Activated CD4-positive, alpha-beta T cell treated with anti-CD3 and anti-CD28 coated beads, Interleukin-2, amount 10 ng/mL, durations not matched to agents 7 days and 5 days (primary cell): ENCODE measurements at regions not wholly inside any gene's neighbourhood (a gene's known extent, or its start where the extent isn't known, plus 50 kb on each side); places are given as distances from the start of the nearest gene placed in this dataset.
"Not testable (repeated sequence)": the region's sequence is repeated elsewhere in the genome, so short reads cannot be mapped to it uniquely, and the experiment has no call there.

Source experiments
- CTCF ChIA-PET: fragments of 350-600 bp; sonication (Branson Sonifier 250); formaldehyde crosslinking; loops from one replicate; lab custom pipeline; 2021; ENCODE audit warnings: antibody characterized with exemption; lab: Charles Lee
- POLR2A ChIA-PET: fragments of 350-600 bp; sonication (Branson Sonifier 250); formaldehyde crosslinking; loops from one replicate; lab custom pipeline; 2021; ENCODE audit warnings: antibody characterized with exemption; lab: Charles Lee
- DNase-seq: peaks from one replicate; pipeline ENCODE4 v3.0.0-alpha.2; 2020
- H3K27ac Mint-ChIP-seq: one replicate; pipeline ENCODE4 v1.8.0; 2021; ENCODE audit warnings: mild to moderate bottlenecking, moderate library complexity, mixed read lengths
- H3K27me3 Mint-ChIP-seq: one replicate; pipeline ENCODE4 v1.8.0; 2021; ENCODE audit warnings: mixed read lengths
- H3K36me3 Mint-ChIP-seq: one replicate; pipeline ENCODE4 v1.8.0; 2021; ENCODE audit warnings: low read depth, mixed read lengths
- H3K4me1 Mint-ChIP-seq: one replicate; pipeline ENCODE4 v1.8.0; 2021; ENCODE audit warnings: mixed read lengths
- H3K4me3 Mint-ChIP-seq: one replicate; pipeline ENCODE4 v1.8.0; 2021; ENCODE audit warnings: mild to moderate bottlenecking, moderate library complexity, mixed read lengths
- H3K9me3 Mint-ChIP-seq: one replicate; pipeline ENCODE4 v1.8.0; 2021; ENCODE audit warnings: mixed read lengths

GRCh38 chr2:231869704-231870103 is 56.5 kb downstream of the NPPC start:
- Mint-ChIP-seq H3K27me3 (peaks cover 17% of the 10 kb centered on the region), H3K4me1 (no peaks in the 10 kb centered on the region), H3K27ac (no peak overlapping the region), H3K9me3 (no peaks in the 10 kb centered on the region), H3K4me3 (no peak overlapping the region), H3K36me3 (no peaks in the 10 kb centered on the region)
- ChIA-PET CTCF (no interaction called here), POLR2A (no interaction called here)
- no peak for DNase-seq

GRCh38 chr2:231869016-231869415 is 57.2 kb downstream of the NPPC start:
- CTCF ChIA-PET, H3K9me3 Mint-ChIP-seq, POLR2A ChIA-PET, H3K27ac Mint-ChIP-seq, H3K36me3 Mint-ChIP-seq, DNase-seq, H3K4me3 Mint-ChIP-seq, H3K4me1 Mint-ChIP-seq: not testable (repeated sequence)
- peaks cover 17% of the 10 kb centered on the region for H3K27me3 Mint-ChIP-seq

DNA sequence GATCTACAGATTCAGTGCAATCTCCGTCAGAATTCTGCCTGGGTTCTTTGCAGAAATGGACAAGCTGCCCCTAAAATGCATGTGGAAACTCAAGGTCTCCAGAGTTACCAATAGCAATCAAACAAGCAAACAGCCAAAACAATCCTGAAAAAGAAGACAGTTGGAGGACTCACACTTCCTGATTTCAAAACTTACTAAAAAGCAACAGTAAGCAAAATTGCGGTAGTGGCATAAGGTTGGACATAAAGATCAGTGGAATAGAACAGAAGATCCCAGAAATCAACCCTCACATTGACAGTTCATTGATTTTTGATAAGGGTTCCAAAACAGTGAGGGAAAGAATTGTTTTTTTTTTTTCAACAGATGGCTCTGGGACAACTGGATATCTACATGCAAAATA is 59.7 kb downstream of the NPPC start:
- H3K4me3 Mint-ChIP-seq: no peak overlapping the region
- ChIA-PET CTCF (no interaction called here), POLR2A (no interaction called here)
- peaks cover 12% of the 10 kb centered on the region for H3K27me3 Mint-ChIP-seq
- no peaks in the 10 kb centered on the region for H3K4me1 Mint-ChIP-seq
- H3K27ac Mint-ChIP-seq: no peak overlapping the region
- no peaks in the 10 kb centered on the region for H3K9me3 Mint-ChIP-seq
- DNase-seq: no peak
- H3K36me3 Mint-ChIP-seq: no peaks in the 10 kb centered on the region

DNA sequence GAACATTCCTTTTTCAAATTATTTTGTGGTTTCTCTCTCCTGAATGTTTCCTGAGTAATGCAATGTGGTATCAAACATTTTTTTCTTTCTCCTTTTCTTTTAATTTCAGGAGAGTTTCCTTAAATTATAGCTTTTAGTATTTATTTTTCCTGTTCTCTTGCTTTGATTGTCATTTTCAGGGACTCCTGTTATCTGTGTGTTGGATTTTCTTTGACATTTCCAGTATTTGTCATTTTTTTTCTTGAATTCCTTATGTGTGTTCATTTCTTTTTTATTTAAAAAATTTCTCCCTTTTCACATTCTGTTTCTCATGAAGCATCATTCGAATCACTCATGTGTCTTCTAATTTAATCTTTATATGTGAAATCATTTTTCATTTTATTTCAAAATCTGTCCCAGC is 61.0 kb downstream of the NPPC start:
- Mint-ChIP-seq H3K27me3 (peaks cover 8% of the 10 kb centered on the region), H3K27ac (no peak overlapping the region), H3K4me1 (no peaks in the 10 kb centered on the region), H3K9me3 (no peaks in the 10 kb centered on the region), H3K36me3 (no peaks in the 10 kb centered on the region), H3K4me3 (no peak overlapping the region)
- CTCF ChIA-PET: interaction anchor here (0.6 to 1.7 kb wide), 2 partner anchors 31 to 457 kb away, joined by 3 to 6 read pairs; no protein-coding TSS in a partner anchor
- POLR2A ChIA-PET: no interaction called here
- DNase-seq: no peak

GRCh38 chr2:231862071-231862470 is 64.1 kb downstream of the NPPC start:
- Mint-ChIP-seq H3K4me1 (no peaks in the 10 kb centered on the region), H3K27me3 (peaks cover 6% of the 10 kb centered on the region), H3K36me3 (no peaks in the 10 kb centered on the region), H3K27ac (no peak overlapping the region), H3K9me3 (no peaks in the 10 kb centered on the region), H3K4me3 (no peak overlapping the region)
- CTCF ChIA-PET: no interaction called here
- POLR2A ChIA-PET: no interaction called here
- DNase-seq: no peak

DNA sequence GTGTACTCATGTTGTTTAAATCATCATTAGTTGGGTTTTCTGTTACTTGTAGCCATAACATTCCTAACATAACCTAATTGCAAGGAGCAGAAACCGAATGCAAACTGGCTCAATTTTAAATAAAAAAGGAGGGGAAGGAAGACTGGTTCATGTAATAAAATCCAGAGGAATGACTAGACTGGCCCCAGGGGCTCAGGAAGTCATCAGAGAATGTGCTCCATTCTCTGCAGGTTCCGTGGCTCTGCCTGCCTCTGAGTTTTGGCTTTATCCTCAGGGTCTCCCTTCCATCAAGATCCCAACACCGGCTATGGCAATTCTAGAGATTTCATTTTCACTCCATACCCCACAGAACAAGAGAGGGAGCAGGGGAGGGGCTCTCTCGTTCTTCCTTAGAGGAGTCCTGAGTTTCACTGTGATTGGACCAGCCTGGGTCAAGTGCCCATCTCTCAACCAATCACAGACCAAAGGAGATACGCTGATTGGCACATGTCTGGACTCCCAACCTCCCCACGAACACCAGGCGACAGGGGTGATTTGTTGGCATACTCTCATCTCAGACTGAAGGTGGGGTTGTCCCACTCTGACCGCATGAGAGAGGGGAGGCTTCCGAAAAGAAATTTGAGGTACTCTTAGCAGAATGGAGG is 64.8 kb downstream of the NPPC start:
- no peaks in the 10 kb centered on the region for H3K9me3 Mint-ChIP-seq
- no peak overlapping the region for H3K4me3 Mint-ChIP-seq
- H3K27ac Mint-ChIP-seq: no peak overlapping the region
- CTCF ChIA-PET: no interaction called here
- no peaks in the 10 kb centered on the region for H3K36me3 Mint-ChIP-seq
- no peaks in the 10 kb centered on the region for H3K4me1 Mint-ChIP-seq
- no peak for DNase-seq
- POLR2A ChIA-PET: no interaction called here
- H3K27me3 Mint-ChIP-seq: peaks cover 5% of the 10 kb centered on the region
